ENCODE measurements at regions not wholly inside any gene's neighbourhood (a gene's known extent, or its start where the extent isn't known, plus 50 kb on each side); places are given as distances from the start of the nearest gene placed in this dataset.

GRCh38 chr10:83852146-83852545 lies 287.2 kb upstream of the GHITM start:
- TF ChIP-seq CTCF (optimal IDR thresholded peaks at IDR 0.05 in 1 of 3, IDR thresholded peaks at IDR 0.05 in 1 of 3, conservative IDR thresholded peaks at IDR 0.05 in 1 of 3; ENCODE audit: extremely low read depth in 1 of 3, insufficient read depth in 2 of 3, low read length in 3 of 3), result no peak
- TF ChIP-seq EZH2 (IDR thresholded peaks at IDR 0.05; ENCODE audit: low read length), result no peak

Measured in keratinocyte (primary cell).